ENCODE measurements at regions not wholly inside any gene's neighbourhood (a gene's known extent, or its start where the extent isn't known, plus 50 kb on each side); places are given as distances from the start of the nearest gene placed in this dataset.

- DNase-seq (ENCODE audit: low read depth, low spot score) (no peak), ATAC-seq (no peak)
- Histone ChIP-seq H3K9me3 (ENCODE audit: control insufficient read depth in 1 of 2, insufficient read depth in 1 of 2, low read depth in 1 of 2, low read length in 2 of 2) (no peaks in the 10 kb centered on the region), H3K4me1 (ENCODE audit: control insufficient read depth in 1 of 2, insufficient read depth in 2 of 2, low read length in 2 of 2) (no peaks in the 10 kb centered on the region), H3K4me2 (ENCODE audit: low read length) (no peak overlapping the region), H3K9ac (ENCODE audit: low read length) (no peak overlapping the region), H3K27ac (ENCODE audit: low read depth, low read length) (no peak overlapping the region), H3K79me2 (ENCODE audit: insufficient read depth, low read length) (no peaks in the 10 kb centered on the region), H3K9me2 (ENCODE audit: insufficient read depth) (no peaks in the 10 kb centered on the region), H3K27me3 (ENCODE audit: insufficient read depth, low read length) (peaks cover 75% of the 10 kb centered on the region), H2AFZ (ENCODE audit: low read depth, low read length, poor library complexity, severe bottlenecking) (no peak overlapping the region), H4K20me1 (ENCODE audit: insufficient read depth) (no peaks in the 10 kb centered on the region), H3K4me3 (replicated peaks in 1 of 2; ENCODE audit: low read depth in 1 of 2, low read length in 2 of 2) (no peak overlapping the region), H3K36me3 (ENCODE audit: control insufficient read depth in 1 of 2, insufficient read depth in 2 of 2, low read length in 2 of 2) (no peaks in the 10 kb centered on the region; a peak in 1 of 4 replicates)
- intact Hi-C loops (cut with micrococcal nuclease) = no loop called here
- POLR2A ChIA-PET = no interaction called here
- RAD21 ChIA-PET (ENCODE audit: low non-redundant PET in 1 of 2, low total read pairs in 2 of 2, uncharacterized antibody in 2 of 2, unreplicated experiment in 2 of 2) = no interaction called here
- no TSS peak for BruUV-seq (replicated peaks)
- TF ChIP-seq, protein P1, sequence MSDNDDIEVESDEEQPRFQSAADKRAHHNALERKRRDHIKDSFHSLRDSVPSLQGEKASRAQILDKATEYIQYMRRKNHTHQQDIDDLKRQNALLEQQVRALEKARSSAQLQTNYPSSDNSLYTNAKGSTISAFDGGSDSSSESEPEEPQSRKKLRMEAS (IDR thresholded peaks at IDR 0.05) = no peak
- CTCF ChIA-PET = no interaction called here
These were observed 297.8 kb upstream of the PRKCQ start for GRCh38 chr10:6877722-6878392.

GRCh38 chr10:6877336-6877721 is 297.3 kb upstream of the PRKCQ start:
- RAD21 ChIA-PET (ENCODE audit: low non-redundant PET in 1 of 2, low total read pairs in 2 of 2, uncharacterized antibody in 2 of 2, unreplicated experiment in 2 of 2) = no interaction called here
- Histone ChIP-seq H3K4me1 (ENCODE audit: control insufficient read depth in 1 of 2, insufficient read depth in 2 of 2, low read length in 2 of 2) (no peaks in the 10 kb centered on the region), H2AFZ (ENCODE audit: low read depth, low read length, poor library complexity, severe bottlenecking) (no peak overlapping the region), H3K4me2 (ENCODE audit: low read length) (no peak overlapping the region), H3K27me3 (ENCODE audit: insufficient read depth, low read length) (peaks cover 80% of the 10 kb centered on the region), H3K9me2 (ENCODE audit: insufficient read depth) (no peaks in the 10 kb centered on the region), H3K36me3 (ENCODE audit: control insufficient read depth in 1 of 2, insufficient read depth in 2 of 2, low read length in 2 of 2) (no peaks in the 10 kb centered on the region), H3K4me3 (replicated peaks in 1 of 2; ENCODE audit: low read depth in 1 of 2, low read length in 2 of 2) (no peak overlapping the region), H4K20me1 (ENCODE audit: insufficient read depth) (no peaks in the 10 kb centered on the region), H3K9ac (ENCODE audit: low read length) (no peak overlapping the region), H3K27ac (ENCODE audit: low read depth, low read length) (no peak overlapping the region), H3K9me3 (ENCODE audit: control insufficient read depth in 1 of 2, insufficient read depth in 1 of 2, low read depth in 1 of 2, low read length in 2 of 2) (no peaks in the 10 kb centered on the region), H3K79me2 (ENCODE audit: insufficient read depth, low read length) (no peaks in the 10 kb centered on the region)
- POLR2A ChIA-PET = no interaction called here
- DNase-seq (ENCODE audit: low read depth, low spot score) (no peak), ATAC-seq (no peak)
- intact Hi-C loops (cut with micrococcal nuclease) = no loop called here
- TF ChIP-seq ZNF274 (IDR thresholded peaks at IDR 0.05; ENCODE audit: low read depth, low read length) = no peak
- TF ChIP-seq SP1 (IDR thresholded peaks at IDR 0.05; ENCODE audit: low read depth) = no peak
- TF ChIP-seq EZH2phosphoT487 (IDR thresholded peaks at IDR 0.05; ENCODE audit: borderline replicate concordance) = no peak
- TF ChIP-seq, protein P2, sequence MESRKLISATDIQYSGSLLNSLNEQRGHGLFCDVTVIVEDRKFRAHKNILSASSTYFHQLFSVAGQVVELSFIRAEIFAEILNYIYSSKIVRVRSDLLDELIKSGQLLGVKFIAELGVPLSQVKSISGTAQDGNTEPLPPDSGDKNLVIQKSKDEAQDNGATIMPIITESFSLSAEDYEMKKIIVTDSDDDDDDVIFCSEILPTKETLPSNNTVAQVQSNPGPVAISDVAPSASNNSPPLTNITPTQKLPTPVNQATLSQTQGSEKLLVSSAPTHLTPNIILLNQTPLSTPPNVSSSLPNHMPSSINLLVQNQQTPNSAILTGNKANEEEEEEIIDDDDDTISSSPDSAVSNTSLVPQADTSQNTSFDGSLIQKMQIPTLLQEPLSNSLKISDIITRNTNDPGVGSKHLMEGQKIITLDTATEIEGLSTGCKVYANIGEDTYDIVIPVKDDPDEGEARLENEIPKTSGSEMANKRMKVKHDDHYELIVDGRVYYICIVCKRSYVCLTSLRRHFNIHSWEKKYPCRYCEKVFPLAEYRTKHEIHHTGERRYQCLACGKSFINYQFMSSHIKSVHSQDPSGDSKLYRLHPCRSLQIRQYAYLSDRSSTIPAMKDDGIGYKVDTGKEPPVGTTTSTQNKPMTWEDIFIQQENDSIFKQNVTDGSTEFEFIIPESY (IDR thresholded peaks at IDR 0.05; ENCODE audit: extremely low read depth, insufficient replicate concordance, low read length) = no peak
- TF ChIP-seq TCF7L2 (IDR thresholded peaks at IDR 0.05; ENCODE audit: borderline replicate concordance, extremely low read depth, insufficient read depth, insufficient read length) = no peak
- TF ChIP-seq, protein P3, sequence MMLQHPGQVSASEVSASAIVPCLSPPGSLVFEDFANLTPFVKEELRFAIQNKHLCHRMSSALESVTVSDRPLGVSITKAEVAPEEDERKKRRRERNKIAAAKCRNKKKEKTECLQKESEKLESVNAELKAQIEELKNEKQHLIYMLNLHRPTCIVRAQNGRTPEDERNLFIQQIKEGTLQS (IDR thresholded peaks at IDR 0.05) = no peak
- no peak for TF ChIP-seq REST (IDR thresholded peaks at IDR 0.05; ENCODE audit: low read depth)
- TF ChIP-seq ZFX (IDR thresholded peaks at IDR 0.05) = no peak
- CTCF ChIA-PET = no interaction called here
- BruUV-seq (replicated peaks) = no TSS peak

Data from HCT116 (cell line).